Spleen (tissue), 7 donors: ENCODE measurements at regions not wholly inside any gene's neighbourhood (a gene's known extent, or its start where the extent isn't known, plus 50 kb on each side); places are given as distances from the start of the nearest gene placed in this dataset.

Source experiments
- POLR2A ChIP-seq, 3 donors: fragments of 450-650 bp; IDR thresholded peaks; one replicate each; pipeline ENCODE4 v1.5.1; 2017; ENCODE audit warnings: antibody characterized with exemption in 3 of 3, mild to moderate bottlenecking in 1 of 3
- POLR2AphosphoS5 ChIP-seq, 3 donors: sonication (generic); formaldehyde crosslinking; IDR thresholded peaks; one replicate each; pipeline ENCODE4 v1.5.1; 2017; ENCODE audit warnings: antibody characterized with exemption in 3 of 3
- TF ChIP-seq, protein P1 (sequence below), 11 experiments: fragments of 200-600 bp in 7 of 11; fragments of 450-650 bp in 4 of 11; sonication (generic) in 4 of 11; IDR thresholded peaks in 8 of 11; conservative IDR thresholded peaks in 3 of 11; 1 replicate in 7 of 11; 2 replicates in 4 of 11; pipeline versions ENCODE4 v1.4.0 to v1.8.0; 2016 to 2021; ENCODE audit warnings: antibody characterized with exemption in 11 of 11, inconsistent platforms in 4 of 11, mild to moderate bottlenecking in 1 of 11
- donor health status: DM: no; HTN: no; CAD: no; lungs with moderate emphysema.
- donor health status: DM: no; HTN: no; CAD: no.
- donor health status: DM: no; HTN: no; CAD: no.

GRCh38 chr10:10684972-10685371 is 332.7 kb upstream of the CELF2 start:
- TF ChIP-seq, protein P1, sequence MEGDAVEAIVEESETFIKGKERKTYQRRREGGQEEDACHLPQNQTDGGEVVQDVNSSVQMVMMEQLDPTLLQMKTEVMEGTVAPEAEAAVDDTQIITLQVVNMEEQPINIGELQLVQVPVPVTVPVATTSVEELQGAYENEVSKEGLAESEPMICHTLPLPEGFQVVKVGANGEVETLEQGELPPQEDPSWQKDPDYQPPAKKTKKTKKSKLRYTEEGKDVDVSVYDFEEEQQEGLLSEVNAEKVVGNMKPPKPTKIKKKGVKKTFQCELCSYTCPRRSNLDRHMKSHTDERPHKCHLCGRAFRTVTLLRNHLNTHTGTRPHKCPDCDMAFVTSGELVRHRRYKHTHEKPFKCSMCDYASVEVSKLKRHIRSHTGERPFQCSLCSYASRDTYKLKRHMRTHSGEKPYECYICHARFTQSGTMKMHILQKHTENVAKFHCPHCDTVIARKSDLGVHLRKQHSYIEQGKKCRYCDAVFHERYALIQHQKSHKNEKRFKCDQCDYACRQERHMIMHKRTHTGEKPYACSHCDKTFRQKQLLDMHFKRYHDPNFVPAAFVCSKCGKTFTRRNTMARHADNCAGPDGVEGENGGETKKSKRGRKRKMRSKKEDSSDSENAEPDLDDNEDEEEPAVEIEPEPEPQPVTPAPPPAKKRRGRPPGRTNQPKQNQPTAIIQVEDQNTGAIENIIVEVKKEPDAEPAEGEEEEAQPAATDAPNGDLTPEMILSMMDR (IDR thresholded peaks at IDR 0.05 in 8 of 11, conservative IDR thresholded peaks at IDR 0.05 in 3 of 11): no peak
- no peak for TF ChIP-seq POLR2AphosphoS5 (IDR thresholded peaks at IDR 0.05)
- no peak for TF ChIP-seq POLR2A (IDR thresholded peaks at IDR 0.05)
